GM19025 (cell line): ENCODE measurements at regions not wholly inside any gene's neighbourhood (a gene's known extent, or its start where the extent isn't known, plus 50 kb on each side); places are given as distances from the start of the nearest gene placed in this dataset.
"Not testable (repeated sequence)": the region's sequence is repeated elsewhere in the genome, so short reads cannot be mapped to it uniquely, and the experiment has no call there.

ENCODE experiments used
- ATAC-seq: cut with Tn5 transposase; IDR thresholded peaks from one replicate; pipeline ENCODE4 v1.9.1; 2021; ENCODE audit warnings: mild to moderate bottlenecking, low read depth, moderate library complexity; ENCODE audit not compliant: unreplicated experiment

- no peak for ATAC-seq
Observed at GRCh38 chr1:166740668-166741276, 98.5 kb upstream of the POGK start.

DNA sequence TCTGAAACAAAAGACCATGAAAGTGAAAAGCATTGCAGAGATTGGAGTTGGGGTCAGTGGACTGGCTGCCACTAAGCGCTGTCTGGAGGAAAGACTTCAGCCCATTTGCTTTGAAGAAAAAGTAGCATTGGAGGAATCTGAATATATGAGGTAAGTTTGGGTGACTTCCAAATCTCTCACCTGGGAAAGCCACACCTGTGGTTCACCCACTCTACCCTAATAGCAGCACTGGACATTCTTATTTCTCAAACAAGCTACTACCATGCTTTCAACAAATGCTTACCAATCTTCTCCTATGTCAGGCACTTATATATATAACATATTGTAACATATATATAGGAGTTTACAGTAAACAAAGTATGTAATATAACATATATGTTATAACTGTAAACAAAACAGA, 76.0 kb upstream of the POGK start:
- no peak for ATAC-seq

GRCh38 chr1:166766942-166767341, 72.3 kb upstream of the POGK start:
- ATAC-seq: no peak

DNA sequence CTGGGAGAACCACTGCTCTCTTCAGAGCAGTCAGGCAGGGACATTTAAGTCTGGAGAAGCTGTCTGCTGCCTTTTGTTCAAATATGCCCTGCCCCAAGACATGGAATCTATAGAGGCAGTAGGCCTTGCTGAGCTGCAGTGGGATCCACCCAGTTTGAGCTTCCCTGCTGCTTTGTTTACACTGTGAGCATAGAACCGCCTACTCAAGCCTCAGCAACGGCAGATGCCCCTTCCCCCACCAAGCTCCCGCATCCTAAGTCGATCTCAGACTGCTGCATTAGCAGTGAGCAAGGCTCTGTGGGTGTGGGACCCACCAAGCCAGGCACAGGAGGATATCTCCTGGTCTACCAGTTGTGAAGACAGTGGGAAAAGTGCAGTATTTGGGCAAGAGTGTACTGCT, 54.6 kb upstream of the POGK start:
- ATAC-seq: not testable (repeated sequence)

DNA sequence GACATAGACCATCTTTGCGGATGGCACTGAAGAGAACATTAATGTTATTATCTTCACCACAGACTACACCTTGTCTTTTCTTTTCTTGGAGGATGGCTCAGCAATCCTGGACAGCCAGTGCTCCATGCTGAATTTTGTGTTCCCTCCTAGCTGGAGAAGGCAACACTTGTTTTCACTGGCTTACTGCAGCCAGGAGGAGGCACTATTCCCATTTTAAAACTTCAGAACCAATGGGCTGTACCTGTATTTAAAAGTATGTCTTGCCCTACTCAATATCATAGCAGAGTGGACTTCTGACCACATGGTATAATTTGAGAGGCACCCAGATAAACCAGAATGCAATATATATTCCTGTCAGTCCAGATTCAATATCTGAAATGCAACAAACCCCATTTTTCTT, 53.3 kb upstream of the POGK start:
- ATAC-seq: no peak

DNA sequence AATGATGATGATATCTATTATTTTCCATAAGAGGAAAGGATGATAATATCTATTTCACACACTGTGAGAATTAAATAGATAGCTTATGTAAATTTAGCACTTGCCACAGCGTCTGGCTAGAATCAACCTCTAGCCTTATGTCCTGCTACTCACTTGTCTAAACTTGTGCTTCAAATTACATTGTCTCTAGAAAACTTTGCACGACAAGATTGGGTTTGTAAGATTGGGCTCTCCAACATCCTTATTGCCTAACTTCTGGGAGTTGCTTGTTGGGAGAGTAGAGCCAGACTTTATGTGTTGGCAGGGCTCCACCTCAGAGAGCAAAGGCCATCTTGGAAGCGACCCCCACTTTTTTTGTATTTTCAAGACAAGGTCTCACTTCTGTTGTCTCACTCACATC, 50.0 kb upstream of the POGK start:
- ATAC-seq: no peak
